Renal cortical epithelial cell (primary cell): ENCODE measurements at regions not wholly inside any gene's neighbourhood (a gene's known extent, or its start where the extent isn't known, plus 50 kb on each side); places are given as distances from the start of the nearest gene placed in this dataset.
"Not testable (repeated sequence)": the region's sequence is repeated elsewhere in the genome, so short reads cannot be mapped to it uniquely, and the experiment has no call there.

ENCODE experiments used
- DNase-seq: peaks from one replicate; pipeline ENCODE4 v3.0.0-alpha.2; 2011; ENCODE audit warnings: low read depth

GRCh38 chr9:62874745-62875599, 1685.1 kb downstream of the SPATA31A7 start:
- DNase-seq: not testable (repeated sequence)

- not testable (repeated sequence) for DNase-seq
Observed at GRCh38 chr9:62877552-62877951, 1687.7 kb downstream of the SPATA31A7 start.

- DNase-seq: not testable (repeated sequence)
Observed at GRCh38 chr9:62877987-62878386, 1688.2 kb downstream of the SPATA31A7 start.

- not testable (repeated sequence) for DNase-seq
Observed at GRCh38 chr9:62880453-62880852, 1690.6 kb downstream of the SPATA31A7 start.

- DNase-seq: not testable (repeated sequence)
Observed at GRCh38 chr9:62880971-62881370, 1691.1 kb downstream of the SPATA31A7 start.

- not testable (repeated sequence) for DNase-seq
Observed at GRCh38 chr9:62881811-62882210, 1692.0 kb downstream of the SPATA31A7 start.

GRCh38 chr9:62882717-62883116, 1692.9 kb downstream of the SPATA31A7 start:
- not testable (repeated sequence) for DNase-seq

GRCh38 chr9:62896692-62897091, 1706.9 kb downstream of the SPATA31A7 start:
- DNase-seq: not testable (repeated sequence)

- peak; percentile 55 for DNase-seq
Observed at GRCh38 chr9:62897411-62898225, 1707.8 kb downstream of the SPATA31A7 start.

GRCh38 chr9:62899666-62900065, 1709.8 kb downstream of the SPATA31A7 start:
- DNase-seq: not testable (repeated sequence)

- not testable (repeated sequence) for DNase-seq
Observed at GRCh38 chr9:62904061-62904460, 1714.2 kb downstream of the SPATA31A7 start.

GRCh38 chr9:62905722-62906121, 1715.9 kb downstream of the SPATA31A7 start:
- not testable (repeated sequence) for DNase-seq

GRCh38 chr9:62907866-62908265, 1718.0 kb downstream of the SPATA31A7 start:
- DNase-seq: not testable (repeated sequence)

- DNase-seq: not testable (repeated sequence)
Observed at GRCh38 chr9:62908271-62908670, 1718.4 kb downstream of the SPATA31A7 start.

GRCh38 chr9:62909447-62909846, 1719.6 kb downstream of the SPATA31A7 start:
- DNase-seq: not testable (repeated sequence)

- not testable (repeated sequence) for DNase-seq
Observed at GRCh38 chr9:62912278-62912677, 1722.4 kb downstream of the SPATA31A7 start.

- not testable (repeated sequence) for DNase-seq
Observed at GRCh38 chr9:62915168-62915567, 1725.3 kb downstream of the SPATA31A7 start.

GRCh38 chr9:62915661-62916060, 1725.8 kb downstream of the SPATA31A7 start:
- DNase-seq: not testable (repeated sequence)

- not testable (repeated sequence) for DNase-seq
Observed at GRCh38 chr9:62918648-62919385, 1729.0 kb downstream of the SPATA31A7 start.

- not testable (repeated sequence) for DNase-seq
Observed at GRCh38 chr9:62931484-62931883, 1741.6 kb downstream of the SPATA31A7 start.

- DNase-seq: not testable (repeated sequence)
Observed at GRCh38 chr9:62952840-62953239, 1763.0 kb downstream of the SPATA31A7 start.
